GM18873 (cell line): ENCODE measurements at regions not wholly inside any gene's neighbourhood (a gene's known extent, or its start where the extent isn't known, plus 50 kb on each side); places are given as distances from the start of the nearest gene placed in this dataset.

Experiments used
- ATAC-seq: cut with Tn5 transposase; IDR thresholded peaks from one replicate; pipeline ENCODE4 v1.9.1; 2021; ENCODE audit warnings: mild to moderate bottlenecking, moderate library complexity, moderate number of reproducible peaks; ENCODE audit not compliant: unreplicated experiment, low FRiP score

GRCh38 chrX:39203427-39203826, 402.2 kb downstream of the MID1IP1 start:
- ATAC-seq: no peak

- ATAC-seq: no peak
These were observed 403.1 kb downstream of the MID1IP1 start for GRCh38 chrX:39204353-39204752.

GRCh38 chrX:39204945-39205344, 403.7 kb downstream of the MID1IP1 start:
- no peak for ATAC-seq

GRCh38 chrX:39205467-39205866, 404.2 kb downstream of the MID1IP1 start:
- no peak for ATAC-seq

- ATAC-seq: no peak
These were observed 405.3 kb downstream of the MID1IP1 start for GRCh38 chrX:39206399-39207145.

- no peak for ATAC-seq
These were observed 410.2 kb downstream of the MID1IP1 start for GRCh38 chrX:39211501-39211900.

- no peak for ATAC-seq
These were observed 411.2 kb downstream of the MID1IP1 start for GRCh38 chrX:39212456-39212855.

GRCh38 chrX:39214387-39215126, 413.3 kb downstream of the MID1IP1 start:
- no peak for ATAC-seq

GRCh38 chrX:39220952-39221351, 419.7 kb downstream of the MID1IP1 start:
- no peak for ATAC-seq

GRCh38 chrX:39222346-39223113, 421.3 kb downstream of the MID1IP1 start:
- ATAC-seq: no peak

GRCh38 chrX:39226251-39226650, 425.0 kb downstream of the MID1IP1 start:
- ATAC-seq: no peak

GRCh38 chrX:39227371-39227770, 426.1 kb downstream of the MID1IP1 start:
- ATAC-seq: no peak

GRCh38 chrX:39238006-39238405, 436.7 kb downstream of the MID1IP1 start:
- no peak for ATAC-seq

- no peak for ATAC-seq
These were observed 440.9 kb downstream of the MID1IP1 start for GRCh38 chrX:39242187-39242586.

- ATAC-seq: no peak
These were observed 442.9 kb downstream of the MID1IP1 start for GRCh38 chrX:39244147-39244546.

- no peak for ATAC-seq
These were observed 443.8 kb downstream of the MID1IP1 start for GRCh38 chrX:39245024-39245423.

GRCh38 chrX:39247536-39247935, 446.3 kb downstream of the MID1IP1 start:
- ATAC-seq: no peak

GRCh38 chrX:39248330-39248729, 447.1 kb downstream of the MID1IP1 start:
- no peak for ATAC-seq

- no peak for ATAC-seq
These were observed 448.7 kb downstream of the MID1IP1 start for GRCh38 chrX:39249999-39250398.

- ATAC-seq: no peak
These were observed 450.7 kb downstream of the MID1IP1 start for GRCh38 chrX:39251995-39252394.

GRCh38 chrX:39253551-39253950, 452.3 kb downstream of the MID1IP1 start:
- ATAC-seq: no peak
